Lung (tissue), 11 donors: ENCODE measurements at regions not wholly inside any gene's neighbourhood (a gene's known extent, or its start where the extent isn't known, plus 50 kb on each side); places are given as distances from the start of the nearest gene placed in this dataset.

Source experiments
- ATAC-seq: fragments of 200-7000 bp; cut with Tn5 transposase; one replicate; pipeline ENCODE4 v1.9.1; 2020; ENCODE audit warnings: moderate number of reproducible peaks; ENCODE audit not compliant: insufficient read depth, low FRiP score
- DNase-seq, 3 donors: peaks; one replicate each; pipeline ENCODE4 v3.0.0-alpha.2; 2013 to 2017
- H3K27ac ChIP-seq, 2 donors: one replicate each; pipeline ENCODE4 v1.5.1; 2013; ENCODE audit warnings: mild to moderate bottlenecking in 2 of 2, moderate library complexity in 2 of 2, control low read depth in 1 of 2, inconsistent platforms in 1 of 2, low read depth in 1 of 2, low read length in 1 of 2
- H3K27me3 ChIP-seq, 3 donors: one replicate each; pipeline ENCODE4 v1.5.1; 2013; ENCODE audit warnings: low read length in 2 of 3; ENCODE audit not compliant: control insufficient read depth in 3 of 3, insufficient read depth in 3 of 3
- H3K36me3 ChIP-seq, 4 donors: one replicate each; pipeline ENCODE4 v1.5.1; 2013; ENCODE audit warnings: low read length in 4 of 4, mild to moderate bottlenecking in 1 of 4, moderate library complexity in 1 of 4; ENCODE audit not compliant: control insufficient read depth in 4 of 4, insufficient read depth in 4 of 4
- H3K4me1 ChIP-seq, 5 donors: one replicate each; pipeline ENCODE4 v1.5.1; 2013; ENCODE audit warnings: low read length in 5 of 5, mild to moderate bottlenecking in 2 of 5, moderate library complexity in 1 of 5; ENCODE audit not compliant: control insufficient read depth in 5 of 5, insufficient read depth in 5 of 5
- H3K4me3 ChIP-seq: one replicate; pipeline ENCODE4 v1.5.1; 2013; ENCODE audit warnings: mild to moderate bottlenecking, control low read depth, moderate library complexity
- H3K9ac ChIP-seq, 2 donors: one replicate each; pipeline ENCODE4 v1.5.1; 2013; ENCODE audit warnings: low read length in 2 of 2, control low read depth in 1 of 2; ENCODE audit not compliant: insufficient read depth in 1 of 2
- H3K9me3 ChIP-seq, 4 donors: one replicate each; pipeline ENCODE4 v1.5.1; 2013; ENCODE audit warnings: low read length in 3 of 4, mild to moderate bottlenecking in 1 of 4, moderate library complexity in 1 of 4; ENCODE audit not compliant: control insufficient read depth in 4 of 4, insufficient read depth in 3 of 4
- CTCF ChIP-seq: IDR thresholded peaks from 2 replicates; pipeline ENCODE4 v1.5.1; 2012; ENCODE audit warnings: mild to moderate bottlenecking; ENCODE audit errors: control extremely low read depth, extremely low read depth
- WGBS, 2 donors: extraction: QIAGEN DNeasy Blood & Tissue Kit; methylation state at CpG; one replicate each; pipeline ENCODE4 v1.1.7; 2013; 5-methylcytosine and 5-hydroxymethylcytosine counted together
- donor health status: control.
- donor health status: control.
- donor health status: Bipolar disorder and iron deficiency.
- donor health status: healthy.
- donor health status: DM: yes; HTN: yes; CAD: no.

- no peaks in the 10 kb centered on the region for H3K36me3 ChIP-seq
- H3K27ac ChIP-seq: no peak overlapping the region
- no peak overlapping the region for H3K9ac ChIP-seq
- TF ChIP-seq CTCF: no peak
- 81 to 92% methylated on average over 3 of the region's 3 CpGs for WGBS, 2 donors
- H3K27me3 ChIP-seq: no peaks in the 10 kb centered on the region
- DNase-seq (peak; percentile 16 to 38 (median 38)), ATAC-seq (no peak)
- no peaks in the 10 kb centered on the region for H3K4me1 ChIP-seq
- no peak overlapping the region for H3K4me3 ChIP-seq
- H3K9me3 ChIP-seq: peaks cover 0 to 4% (median under 1%) of the 10 kb centered on the region in 4 donors
Measured at GRCh38 chr16:60510941-60511340, 1525.3 kb downstream of the CDH8 start.

GRCh38 chr16:60510208-60510607 lies 1526.0 kb downstream of the CDH8 start:
- ATAC-seq: no peak
- H3K27ac ChIP-seq: no peak overlapping the region
- no peak for TF ChIP-seq CTCF
- no peak overlapping the region for H3K9ac ChIP-seq
- WGBS, 2 donors: 77 to 95% methylated on average over 1 of the region's 1 CpG
- no peaks in the 10 kb centered on the region for H3K4me1 ChIP-seq
- H3K9me3 ChIP-seq: peaks cover 0 to 1% (median 0%) of the 10 kb centered on the region in 4 donors
- no peaks in the 10 kb centered on the region for H3K36me3 ChIP-seq
- no peak for DNase-seq
- H3K4me3 ChIP-seq: no peak overlapping the region
- H3K27me3 ChIP-seq: no peaks in the 10 kb centered on the region

- Histone ChIP-seq H3K27ac (no peak overlapping the region), H3K36me3 (no peaks in the 10 kb centered on the region), H3K9ac (no peak overlapping the region), H3K27me3 (no peaks in the 10 kb centered on the region), H3K4me3 (no peak overlapping the region), H3K9me3 (no peaks in the 10 kb centered on the region), H3K4me1 (no peaks in the 10 kb centered on the region)
- TF ChIP-seq CTCF: no peak
- ATAC-seq (no peak), DNase-seq (no peak)
- 71 to 78% methylated on average over 3 of the region's 3 CpGs for WGBS, 2 donors
Measured at GRCh38 chr16:60491273-60491672, 1545.0 kb downstream of the CDH8 start.

GRCh38 chr16:60485872-60486489 lies 1550.3 kb downstream of the CDH8 start:
- Histone ChIP-seq H3K9me3 (no peaks in the 10 kb centered on the region), H3K27me3 (no peaks in the 10 kb centered on the region), H3K4me3 (no peak overlapping the region), H3K9ac (no peak overlapping the region), H3K36me3 (no peaks in the 10 kb centered on the region), H3K4me1 (no peaks in the 10 kb centered on the region), H3K27ac (no peak overlapping the region)
- WGBS, 2 donors: 51 to 55% methylated on average over 1 of the region's 1 CpG
- TF ChIP-seq CTCF: no peak
- DNase-seq (peak in 2 of 3 donors; percentile 20 to 39), ATAC-seq (no peak)
